ENCODE measurements at regions not wholly inside any gene's neighbourhood (a gene's known extent, or its start where the extent isn't known, plus 50 kb on each side); places are given as distances from the start of the nearest gene placed in this dataset.

DNA sequence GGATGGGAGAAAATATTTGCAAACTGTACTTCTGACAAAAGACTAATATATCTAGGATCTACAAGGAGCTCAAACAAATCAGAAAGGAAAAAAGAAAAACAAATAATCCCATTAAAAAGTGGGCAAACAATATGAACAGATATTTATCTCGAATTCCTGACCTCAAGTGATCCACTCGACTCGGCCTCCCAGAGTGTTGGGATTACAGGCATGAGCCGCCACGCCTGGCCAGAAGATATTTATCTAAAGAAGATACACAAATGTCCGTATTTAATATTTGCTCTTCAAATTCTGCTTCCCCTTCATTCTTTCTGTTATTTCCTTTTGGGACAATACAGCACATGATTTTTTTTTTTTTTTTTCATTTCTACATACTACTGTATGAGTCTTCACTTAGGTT lies 151.7 kb upstream of the GRM7 start:
- H3K27me3 ChIP-seq: no peaks in the 10 kb centered on the region
- H3K4me1 ChIP-seq: no peaks in the 10 kb centered on the region
- intact Hi-C loops (cut with DNase I): no loop called here
- TF ChIP-seq, protein P1, sequence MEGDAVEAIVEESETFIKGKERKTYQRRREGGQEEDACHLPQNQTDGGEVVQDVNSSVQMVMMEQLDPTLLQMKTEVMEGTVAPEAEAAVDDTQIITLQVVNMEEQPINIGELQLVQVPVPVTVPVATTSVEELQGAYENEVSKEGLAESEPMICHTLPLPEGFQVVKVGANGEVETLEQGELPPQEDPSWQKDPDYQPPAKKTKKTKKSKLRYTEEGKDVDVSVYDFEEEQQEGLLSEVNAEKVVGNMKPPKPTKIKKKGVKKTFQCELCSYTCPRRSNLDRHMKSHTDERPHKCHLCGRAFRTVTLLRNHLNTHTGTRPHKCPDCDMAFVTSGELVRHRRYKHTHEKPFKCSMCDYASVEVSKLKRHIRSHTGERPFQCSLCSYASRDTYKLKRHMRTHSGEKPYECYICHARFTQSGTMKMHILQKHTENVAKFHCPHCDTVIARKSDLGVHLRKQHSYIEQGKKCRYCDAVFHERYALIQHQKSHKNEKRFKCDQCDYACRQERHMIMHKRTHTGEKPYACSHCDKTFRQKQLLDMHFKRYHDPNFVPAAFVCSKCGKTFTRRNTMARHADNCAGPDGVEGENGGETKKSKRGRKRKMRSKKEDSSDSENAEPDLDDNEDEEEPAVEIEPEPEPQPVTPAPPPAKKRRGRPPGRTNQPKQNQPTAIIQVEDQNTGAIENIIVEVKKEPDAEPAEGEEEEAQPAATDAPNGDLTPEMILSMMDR (IDR thresholded peaks at IDR 0.05): no peak
- H3K4me3 ChIP-seq: no peak overlapping the region
- WGBS, 2 donors: 70 to 81% methylated on average over 6 of the region's 6 CpGs
- ATAC-seq (no peak), DNase-seq (no peak)
- peaks cover 0 to 6% (median 0%) of the 10 kb centered on the region in 11 donors for H3K9me3 ChIP-seq
- no peak overlapping the region for H3K27ac ChIP-seq
- no peaks in the 10 kb centered on the region for H3K36me3 ChIP-seq

DNA sequence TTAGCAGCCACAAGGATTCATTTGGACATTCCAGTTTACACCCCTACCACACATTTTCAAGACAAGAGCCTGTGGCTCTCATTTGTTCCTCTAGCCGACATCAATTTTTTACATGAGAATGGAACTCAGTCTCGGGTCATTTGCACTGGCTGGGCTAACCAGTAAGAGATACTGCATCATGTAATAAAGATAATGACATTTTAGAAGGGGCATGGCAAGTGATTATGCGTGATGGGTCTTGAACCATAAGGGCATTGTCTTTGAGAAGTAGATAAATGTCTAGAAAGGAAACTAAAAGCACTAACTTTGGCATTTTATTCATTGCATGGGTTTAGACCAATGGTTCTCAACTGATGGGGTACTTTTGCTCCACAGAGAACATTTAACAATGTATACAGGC lies 146.0 kb upstream of the GRM7 start:
- ATAC-seq (no peak), DNase-seq (no peak)
- Histone ChIP-seq H3K4me1 (no peaks in the 10 kb centered on the region), H3K36me3 (no peaks in the 10 kb centered on the region), H3K9me3 (peaks cover 0 to 20% (median 0%) of the 10 kb centered on the region in 11 donors), H3K27ac (no peak overlapping the region), H3K4me3 (no peak overlapping the region), H3K27me3 (no peaks in the 10 kb centered on the region)
- intact Hi-C loops (cut with DNase I): no loop called here
- TF ChIP-seq, protein P1 (IDR thresholded peaks at IDR 0.05): no peak
- 83% methylated on average over 3 of the region's 3 CpGs for WGBS, 2 donors

DNA sequence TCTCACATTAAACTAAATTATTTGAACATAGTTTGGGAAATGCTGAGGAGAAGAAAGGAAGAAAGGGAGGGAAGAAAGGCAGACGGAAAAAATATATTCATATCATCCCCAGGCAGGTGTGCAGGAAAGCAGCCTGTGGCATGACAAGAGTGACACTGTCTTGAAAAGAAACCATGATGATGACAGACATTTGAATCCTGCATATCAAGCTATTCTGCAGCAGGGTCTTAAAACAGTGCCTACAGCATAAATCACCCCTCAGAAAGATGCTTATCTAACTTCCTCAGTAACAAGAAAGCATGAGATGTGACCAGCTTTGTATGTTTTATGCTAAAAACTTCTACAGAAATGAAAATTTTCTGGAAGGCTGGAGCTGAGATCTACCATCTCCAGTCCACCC lies 144.5 kb upstream of the GRM7 start:
- H3K36me3 ChIP-seq: no peaks in the 10 kb centered on the region
- H3K4me3 ChIP-seq: no peak overlapping the region
- H3K9me3 ChIP-seq: peaks cover 0 to 28% (median 0%) of the 10 kb centered on the region in 11 donors
- no peak overlapping the region for H3K27ac ChIP-seq
- no peak for DNase-seq
- TF ChIP-seq, protein P1 (IDR thresholded peaks at IDR 0.05): no peak
- intact Hi-C loops (cut with DNase I): no loop called here
- WGBS, 2 donors: 62 to 65% methylated on average over 1 of the region's 1 CpG
- H3K4me1 ChIP-seq: no peaks in the 10 kb centered on the region
- H3K27me3 ChIP-seq: no peaks in the 10 kb centered on the region
- no peak for ATAC-seq

DNA sequence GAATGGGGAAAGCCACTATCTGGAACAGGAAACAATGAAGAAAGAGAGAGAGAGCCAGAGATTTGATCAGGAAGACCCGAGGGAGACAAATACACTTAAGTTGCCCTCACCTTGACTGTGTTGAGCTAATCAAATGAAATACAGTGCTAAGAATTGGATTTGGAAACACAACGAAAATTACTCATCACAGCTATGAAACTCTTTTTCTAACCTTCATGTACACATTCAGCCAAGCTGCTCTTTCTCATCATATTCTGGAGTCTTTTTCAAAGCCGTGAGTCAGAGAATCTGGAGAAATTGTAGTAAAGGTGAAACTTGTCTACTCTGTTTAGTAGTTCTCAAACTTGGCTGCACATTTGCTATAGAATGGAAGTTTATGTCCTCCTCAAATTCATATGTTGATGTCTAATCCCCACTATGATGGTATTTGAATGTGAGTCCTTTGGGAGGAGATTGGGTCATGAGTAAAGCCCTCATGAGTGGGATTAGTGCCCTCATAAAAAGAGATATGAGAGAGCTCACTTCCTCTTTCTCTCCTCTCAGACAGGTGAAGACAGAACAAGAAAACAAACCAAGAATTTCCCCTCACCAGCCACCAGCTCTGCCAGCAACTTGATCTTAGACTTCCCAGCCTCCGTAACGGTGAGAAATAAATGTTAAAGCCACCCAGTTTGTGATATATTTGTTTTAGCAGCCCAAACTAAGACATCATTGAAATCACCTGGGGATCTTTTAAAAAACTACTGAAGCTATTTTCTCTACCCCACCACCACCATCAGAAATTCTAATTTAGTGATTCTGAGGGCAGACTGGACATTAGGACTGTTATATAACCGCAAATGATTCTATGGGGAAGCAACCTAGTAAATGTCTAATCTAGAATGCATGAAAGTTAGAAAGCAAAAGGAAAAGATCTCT lies 143.6 kb upstream of the GRM7 start:
- peaks cover 0 to 23% (median 0%) of the 10 kb centered on the region in 11 donors for H3K9me3 ChIP-seq
- H3K4me1 ChIP-seq: no peaks in the 10 kb centered on the region
- WGBS, 2 donors: 68 to 75% methylated on average over 6 of the region's 6 CpGs
- no peak for ATAC-seq
- H3K27me3 ChIP-seq: no peaks in the 10 kb centered on the region
- intact Hi-C loops (cut with DNase I): no loop called here
- H3K36me3 ChIP-seq: no peaks in the 10 kb centered on the region
- H3K27ac ChIP-seq: no peak overlapping the region
- DNase-seq: no peak
- TF ChIP-seq, protein P1 (IDR thresholded peaks at IDR 0.05): no peak
- no peak overlapping the region for H3K4me3 ChIP-seq

Data from heart right ventricle (tissue), 16 donors.